NCI-H1092 (cell line): ENCODE measurements at regions not wholly inside any gene's neighbourhood (a gene's known extent, or its start where the extent isn't known, plus 50 kb on each side); places are given as distances from the start of the nearest gene placed in this dataset.

Experiments used
- DNase-seq: peaks from one replicate; lab custom pipeline; 2025; lab: John Stamatoyannopoulos, UW

- DNase-seq: no peak
These were observed 64.5 kb downstream of the C9orf152 start for GRCh38 chr9:110143485-110143884.

DNA sequence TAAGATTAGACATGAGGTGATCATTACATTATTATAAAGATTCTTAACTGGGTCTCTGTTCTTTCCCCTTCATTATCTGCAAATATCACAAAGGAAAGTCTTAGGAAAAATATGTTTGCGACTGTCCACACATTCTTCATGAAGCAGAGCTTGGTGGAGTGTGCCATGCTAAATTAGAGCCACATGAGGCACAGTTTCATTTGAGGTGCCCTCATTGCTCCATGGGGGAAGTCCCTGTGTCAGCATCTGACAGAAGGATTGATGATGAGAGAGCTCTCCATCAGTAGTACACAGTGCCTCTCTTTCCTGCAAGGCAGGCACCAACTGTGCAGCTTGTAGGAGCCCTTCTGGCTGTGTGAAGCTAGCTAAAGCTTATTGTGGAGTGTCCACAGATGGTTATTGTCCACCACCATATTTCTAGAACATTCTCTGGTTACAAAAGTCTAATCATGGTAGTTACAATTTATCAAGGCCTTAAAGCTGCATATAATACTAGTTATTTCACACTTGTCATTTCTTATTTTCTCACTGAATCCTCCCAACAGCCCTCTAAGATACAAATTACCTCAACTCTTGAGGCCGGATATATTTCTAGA is 63.9 kb downstream of the C9orf152 start:
- no peak for DNase-seq

DNA sequence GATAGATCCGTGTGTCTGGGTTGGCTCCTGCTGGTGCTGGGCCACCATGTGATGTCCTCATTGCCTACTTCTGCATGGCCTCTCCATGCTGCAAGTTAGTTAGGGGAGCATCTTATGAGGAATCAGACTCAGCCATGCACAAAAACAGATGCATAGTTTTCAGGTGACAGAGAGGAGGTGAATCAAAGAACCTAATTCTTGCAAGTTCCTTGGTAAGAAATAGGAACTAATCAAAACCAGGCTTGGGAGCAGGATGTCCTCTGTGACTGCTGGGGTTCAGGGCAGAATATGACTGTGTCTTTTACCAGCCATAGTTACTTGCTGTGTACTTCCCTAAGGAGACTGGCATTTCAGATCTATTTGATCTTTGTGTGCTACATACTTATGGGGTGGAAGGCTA is 61.6 kb downstream of the C9orf152 start:
- DNase-seq: no peak

- no peak for DNase-seq
These were observed 59.6 kb downstream of the C9orf152 start for GRCh38 chr9:110148384-110148783.

DNA sequence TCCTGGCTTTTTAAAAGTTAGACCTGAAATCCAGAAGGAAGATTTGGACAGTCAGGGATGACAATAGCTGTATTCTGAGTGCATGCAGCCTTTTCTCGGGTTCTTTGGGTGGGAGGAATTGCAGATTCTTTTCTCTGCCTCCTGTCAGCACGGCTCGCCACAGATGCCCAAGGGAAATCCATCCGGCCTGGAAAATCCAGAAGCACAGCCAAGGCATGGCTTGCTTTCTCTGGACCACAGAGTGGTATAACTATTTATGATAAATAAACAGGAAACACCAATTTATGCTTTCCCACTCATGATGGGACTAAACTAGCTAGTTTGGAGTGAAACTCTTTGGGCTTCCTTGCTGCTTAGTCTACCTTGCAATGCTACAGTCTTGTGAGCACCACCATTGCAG is 59.1 kb downstream of the C9orf152 start:
- DNase-seq: no peak
